HG02763 (cell line): ENCODE measurements at regions not wholly inside any gene's neighbourhood (a gene's known extent, or its start where the extent isn't known, plus 50 kb on each side); places are given as distances from the start of the nearest gene placed in this dataset.

Experiments used
- ATAC-seq: cut with Tn5 transposase; IDR thresholded peaks from one replicate; pipeline ENCODE4 v1.9.1; 2021; ENCODE audit warnings: mild to moderate bottlenecking, moderate library complexity; ENCODE audit not compliant: unreplicated experiment

- no peak for ATAC-seq
Observed at GRCh38 chr21:15149600-15150224, 84.9 kb upstream of the NRIP1 start.

- no peak for ATAC-seq
Observed at GRCh38 chr21:15151385-15152103, 86.7 kb upstream of the NRIP1 start.

GRCh38 chr21:15152591-15152990 lies 87.8 kb upstream of the NRIP1 start:
- no peak for ATAC-seq

GRCh38 chr21:15159382-15160020 lies 94.7 kb upstream of the NRIP1 start:
- no peak for ATAC-seq

GRCh38 chr21:15160136-15160535 lies 95.3 kb upstream of the NRIP1 start:
- no peak for ATAC-seq

GRCh38 chr21:15162921-15163320 lies 98.1 kb upstream of the NRIP1 start:
- no peak for ATAC-seq

GRCh38 chr21:15164273-15164672 lies 99.5 kb upstream of the NRIP1 start:
- no peak for ATAC-seq

GRCh38 chr21:15164678-15165303 lies 100.0 kb upstream of the NRIP1 start:
- ATAC-seq: no peak

GRCh38 chr21:15170614-15171013 lies 105.8 kb upstream of the NRIP1 start:
- no peak for ATAC-seq

GRCh38 chr21:15171546-15171945 lies 106.7 kb upstream of the NRIP1 start:
- ATAC-seq: no peak

- ATAC-seq: no peak
Observed at GRCh38 chr21:15172963-15173362, 108.2 kb upstream of the NRIP1 start.

- ATAC-seq: no peak
Observed at GRCh38 chr21:15174923-15175322, 110.1 kb upstream of the NRIP1 start.

- ATAC-seq: no peak
Observed at GRCh38 chr21:15182731-15183130, 117.9 kb upstream of the NRIP1 start.

- no peak for ATAC-seq
Observed at GRCh38 chr21:15183813-15184257, 119.0 kb upstream of the NRIP1 start.

- ATAC-seq: no peak
Observed at GRCh38 chr21:15190412-15190811, 125.6 kb upstream of the NRIP1 start.

GRCh38 chr21:15190837-15191236 lies 126.0 kb upstream of the NRIP1 start:
- ATAC-seq: no peak

- no peak for ATAC-seq
Observed at GRCh38 chr21:15191342-15191741, 126.5 kb upstream of the NRIP1 start.

- no peak for ATAC-seq
Observed at GRCh38 chr21:15192243-15192642, 127.4 kb upstream of the NRIP1 start.

GRCh38 chr21:15193937-15194336 lies 129.1 kb upstream of the NRIP1 start:
- no peak for ATAC-seq

GRCh38 chr21:15195104-15195503 lies 130.3 kb upstream of the NRIP1 start:
- ATAC-seq: no peak

- ATAC-seq: no peak
Observed at GRCh38 chr21:15195768-15196167, 131.0 kb upstream of the NRIP1 start.

GRCh38 chr21:15197696-15198095 lies 132.9 kb upstream of the NRIP1 start:
- ATAC-seq: no peak
